MV-4-11 (cell line): ENCODE measurements at regions not wholly inside any gene's neighbourhood (a gene's known extent, or its start where the extent isn't known, plus 50 kb on each side); places are given as distances from the start of the nearest gene placed in this dataset.

ENCODE experiments used
- DNase-seq: peaks from one replicate; lab custom pipeline; 2025; lab: John Stamatoyannopoulos, UW

- no peak for DNase-seq
Measured at GRCh38 chr2:19783935-19784334, 117.8 kb downstream of the TTC32 start.

- no peak for DNase-seq
Measured at GRCh38 chr2:19776941-19777514, 124.8 kb downstream of the TTC32 start.

GRCh38 chr2:19775838-19776237, 125.9 kb downstream of the TTC32 start:
- DNase-seq: no peak

- no peak for DNase-seq
Measured at GRCh38 chr2:19775315-19775714, 126.5 kb downstream of the TTC32 start.

- DNase-seq: no peak
Measured at GRCh38 chr2:19774805-19775176, 127.0 kb downstream of the TTC32 start.

- DNase-seq: no peak
Measured at GRCh38 chr2:19772981-19773380, 128.8 kb downstream of the TTC32 start.

GRCh38 chr2:19769513-19769912, 132.3 kb downstream of the TTC32 start:
- no peak for DNase-seq

GRCh38 chr2:19767899-19768298, 133.9 kb downstream of the TTC32 start:
- DNase-seq: no peak

- DNase-seq: no peak
Measured at GRCh38 chr2:19764998-19765397, 136.8 kb downstream of the TTC32 start.

- DNase-seq: no peak
Measured at GRCh38 chr2:19763731-19764130, 138.1 kb downstream of the TTC32 start.

GRCh38 chr2:19762959-19763605, 138.7 kb downstream of the TTC32 start:
- DNase-seq: no peak

- no peak for DNase-seq
Measured at GRCh38 chr2:19762142-19762541, 139.6 kb downstream of the TTC32 start.

- no peak for DNase-seq
Measured at GRCh38 chr2:19759880-19760279, 141.9 kb downstream of the TTC32 start.

GRCh38 chr2:19758658-19759057, 143.1 kb downstream of the TTC32 start:
- no peak for DNase-seq

- DNase-seq: no peak
Measured at GRCh38 chr2:19757586-19757985, 144.2 kb downstream of the TTC32 start.

GRCh38 chr2:19754907-19755306, 146.9 kb downstream of the TTC32 start:
- DNase-seq: no peak

- no peak for DNase-seq
Measured at GRCh38 chr2:19753818-19754217, 148.0 kb downstream of the TTC32 start.

- DNase-seq: no peak
Measured at GRCh38 chr2:19753314-19753713, 148.5 kb downstream of the TTC32 start.

- no peak for DNase-seq
Measured at GRCh38 chr2:19752500-19752899, 149.3 kb downstream of the TTC32 start.

GRCh38 chr2:19751631-19752030, 150.2 kb downstream of the TTC32 start:
- no peak for DNase-seq

- no peak for DNase-seq
Measured at GRCh38 chr2:19750136-19750535, 151.6 kb downstream of the TTC32 start.

- no peak for DNase-seq
Measured at GRCh38 chr2:19749507-19749836, 152.3 kb downstream of the TTC32 start.

GRCh38 chr2:19748711-19749506, 152.9 kb downstream of the TTC32 start:
- no peak for DNase-seq

GRCh38 chr2:19748073-19748375, 153.8 kb downstream of the TTC32 start:
- no peak for DNase-seq
